IMR-90 (cell line): ENCODE measurements at regions not wholly inside any gene's neighbourhood (a gene's known extent, or its start where the extent isn't known, plus 50 kb on each side); places are given as distances from the start of the nearest gene placed in this dataset.

Experiments
- ATAC-seq: fragments of 200-7000 bp; cut with Tn5 transposase; 2 replicates; pipeline ENCODE4 v1.9.1; 2020; ENCODE audit warnings: low read depth, mild to moderate bottlenecking, moderate library complexity
- BruUV-seq: library from RNA; stranded (reverse); fragments of 400-500 nt; replicated peaks from 2 replicates; lab custom pipeline; 2021; lab: Mats Ljungman, UMichigan
- CTCF ChIA-PET: fragments of 300-600 bp; formaldehyde crosslinking; extraction: SDS; loops from one replicate; lab custom pipeline; 2021; ENCODE audit warnings: antibody characterized with exemption; lab: Yijun Ruan, JAX
- POLR2A ChIA-PET: fragments of 300-600 bp; sonication (Branson Sonifier 250); formaldehyde crosslinking; loops from one replicate; lab custom pipeline; 2022; ENCODE audit warnings: antibody characterized with exemption; ENCODE audit not compliant: unreplicated experiment; lab: Charles Lee
- DNase-seq: peaks from one replicate; pipeline ENCODE4 v3.0.0; 2013
- H2AFZ ChIP-seq: replicated peaks from 2 replicates; pipeline ENCODE3; 2013; ENCODE audit warnings: low read length, mild to moderate bottlenecking; ENCODE audit not compliant: poor library complexity
- H2AK5ac ChIP-seq: 2 replicates; pipeline ENCODE4 v1.6.1; 2013; ENCODE audit warnings: low read depth, low read length, inconsistent platforms
- H2AK9ac ChIP-seq: replicated peaks from 2 replicates; pipeline ENCODE3; 2013; ENCODE audit warnings: mild to moderate bottlenecking, low read depth, low read length, moderate library complexity; ENCODE audit not compliant: poor library complexity
- H2BK120ac ChIP-seq: 2 replicates; pipeline ENCODE4 v1.6.1; 2013; ENCODE audit warnings: low read depth, low read length, inconsistent platforms
- H2BK15ac ChIP-seq: 3 replicates; pipeline ENCODE4 v1.6.1; 2013; ENCODE audit warnings: low read depth, low read length, inconsistent platforms
- H2BK20ac ChIP-seq: 2 replicates; pipeline ENCODE4 v1.6.1; 2013; ENCODE audit warnings: low read depth, mild to moderate bottlenecking, inconsistent platforms, low read length, moderate library complexity
- H2BK5ac ChIP-seq: 2 replicates; pipeline ENCODE4 v1.6.1; 2013; ENCODE audit warnings: mild to moderate bottlenecking, low read depth, low read length, inconsistent platforms; ENCODE audit not compliant: poor library complexity, severe bottlenecking
- H3K14ac ChIP-seq: replicated peaks from 2 replicates; pipeline ENCODE4 v1.6.1; 2013; ENCODE audit warnings: low read depth, low read length, inconsistent platforms
- H3K18ac ChIP-seq: 2 replicates; pipeline ENCODE4 v1.6.1; 2013; ENCODE audit warnings: low read depth, low read length, control low read depth
- H3K23ac ChIP-seq: 2 replicates; pipeline ENCODE4 v1.6.1; 2013; ENCODE audit warnings: low read depth, low read length, inconsistent platforms
- H3K27ac ChIP-seq: 2 replicates; pipeline ENCODE4 v1.5.1; 2013; ENCODE audit warnings: mild to moderate bottlenecking, control low read depth, low read length; ENCODE audit not compliant: insufficient read depth
- H3K27me3 ChIP-seq: 2 replicates; pipeline ENCODE4 v1.6.1; 2013; ENCODE audit warnings: low read length; ENCODE audit not compliant: control insufficient read depth, insufficient read depth
- H3K36me3 ChIP-seq: 2 replicates; pipeline ENCODE4 v1.6.1; 2013; ENCODE audit warnings: low read length, mixed read lengths; ENCODE audit not compliant: control insufficient read depth, insufficient read depth
- H3K4ac ChIP-seq: 2 replicates; pipeline ENCODE4 v1.6.1; 2013; ENCODE audit warnings: low read depth, low read length, inconsistent platforms
- H3K4me1 ChIP-seq: 2 replicates; pipeline ENCODE4 v1.6.1; 2013; ENCODE audit warnings: low read length, mixed read lengths; ENCODE audit not compliant: control insufficient read depth, insufficient read depth
- H3K4me2 ChIP-seq: 2 replicates; pipeline ENCODE4 v1.6.1; 2013; ENCODE audit warnings: low read depth, mild to moderate bottlenecking, control low read depth, low read length, moderate library complexity
- H3K4me3 ChIP-seq: 2 replicates; pipeline ENCODE4 v1.5.1; 2013; ENCODE audit warnings: low read depth, mild to moderate bottlenecking, control low read depth, low read length, moderate library complexity; ENCODE audit not compliant: insufficient read depth
- H3K56ac ChIP-seq: 2 replicates; pipeline ENCODE4 v1.6.1; 2013; ENCODE audit warnings: low read length, inconsistent platforms; ENCODE audit not compliant: insufficient read depth; ENCODE audit errors: extremely low read depth
- H3K79me1 ChIP-seq, 2 experiments: 2 replicates each; pipeline ENCODE4 v1.6.1; 2013; ENCODE audit warnings: low read length in 2 of 2, inconsistent platforms in 1 of 2, low read depth in 1 of 2
- H3K9ac ChIP-seq: 2 replicates; pipeline ENCODE4 v1.6.1; 2013; ENCODE audit warnings: low read depth, low read length, control low read depth
- H3K9me1 ChIP-seq: 2 replicates; pipeline ENCODE4 v1.6.1; 2013; ENCODE audit warnings: low read length, inconsistent platforms; ENCODE audit not compliant: insufficient read depth
- H3K9me3 ChIP-seq: 2 replicates; pipeline ENCODE4 v1.6.1; 2013; ENCODE audit warnings: low read length; ENCODE audit not compliant: control insufficient read depth, insufficient read depth
- H4K20me1 ChIP-seq: 2 replicates; pipeline ENCODE4 v1.6.1; 2013; ENCODE audit warnings: low read length, inconsistent platforms; ENCODE audit not compliant: insufficient read depth
- H4K5ac ChIP-seq: 2 replicates; pipeline ENCODE4 v1.6.1; 2013; ENCODE audit warnings: mild to moderate bottlenecking, low read depth, low read length, control low read depth
- H4K8ac ChIP-seq, 2 experiments: 2 replicates each; pipeline ENCODE4 v1.6.1; 2013; ENCODE audit warnings: low read depth in 2 of 2, low read length in 2 of 2, control low read depth in 1 of 2, inconsistent platforms in 1 of 2
- H4K91ac ChIP-seq: 2 replicates; pipeline ENCODE4 v1.6.1; 2013; ENCODE audit warnings: low read depth, low read length, inconsistent platforms; ENCODE audit not compliant: insufficient read depth
- BHLHE40 ChIP-seq: fragments of 150-350 bp; IDR thresholded peaks from 2 replicates; pipeline ENCODE4 v1.6.1; 2016; ENCODE audit warnings: mild to moderate bottlenecking, low read depth, low read length
- CEBPB ChIP-seq: IDR thresholded peaks from 2 replicates; pipeline ENCODE4 v1.6.1; 2012; ENCODE audit warnings: low read depth, low read length, improper control_type of control experiment
- CHD1 ChIP-seq: IDR thresholded peaks from 2 replicates; pipeline ENCODE4 v1.6.1; 2012; ENCODE audit warnings: low read depth, low read length, improper control_type of control experiment
- FOS ChIP-seq: fragments of 150-350 bp; IDR thresholded peaks from 2 replicates; pipeline ENCODE4 v1.6.1; 2016; ENCODE audit warnings: low read depth, low read length
- MAFK ChIP-seq: IDR thresholded peaks from 2 replicates; pipeline ENCODE4 v1.6.1; 2012; ENCODE audit warnings: low read depth, low read length, improper control_type of control experiment
- MAZ ChIP-seq: IDR thresholded peaks from 2 replicates; pipeline ENCODE4 v1.6.1; 2012; ENCODE audit warnings: low read depth, mild to moderate bottlenecking, low read length, improper control_type of control experiment, moderate library complexity, borderline replicate concordance
- MXI1 ChIP-seq: IDR thresholded peaks from 2 replicates; pipeline ENCODE4 v1.6.1; 2012; ENCODE audit warnings: low read depth, mild to moderate bottlenecking, low read length, moderate library complexity, borderline replicate concordance
- NFE2L2 ChIP-seq: fragments of 150-350 bp; IDR thresholded peaks from 2 replicates; pipeline ENCODE4 v1.6.1; 2016; ENCODE audit warnings: low read depth, mild to moderate bottlenecking, low read length
- RAD21 ChIP-seq: IDR thresholded peaks from 2 replicates; pipeline ENCODE4 v1.6.1; 2012; ENCODE audit warnings: low read length, improper control_type of control experiment
- RCOR1 ChIP-seq: IDR thresholded peaks from 2 replicates; pipeline ENCODE4 v1.6.1; 2012; ENCODE audit warnings: mild to moderate bottlenecking, low read length, improper control_type of control experiment; ENCODE audit not compliant: insufficient replicate concordance
- RFX5 ChIP-seq: IDR thresholded peaks from 2 replicates; pipeline ENCODE4 v1.8.0; 2012; ENCODE audit warnings: low read depth, mild to moderate bottlenecking, low read length, moderate library complexity
- SMC3 ChIP-seq: fragments of 150-350 bp; IDR thresholded peaks from 2 replicates; pipeline ENCODE4 v1.6.1; 2016; ENCODE audit warnings: low read depth, mild to moderate bottlenecking, antibody characterized with exemption, low read length, moderate library complexity
- WGBS, 2 experiments: methylation state at CpG; one replicate each; pipeline versions ENCODE4 v1.1.5 to v1.1.7; 2013; ENCODE audit warnings: missing lambda C conversion rate in 2 of 2; ENCODE audit not compliant: insufficient read length in 1 of 2; ENCODE audit errors: extremely low coverage in 2 of 2; 5-methylcytosine and 5-hydroxymethylcytosine counted together
- dilution Hi-C: fragments of 300-500 bp; cut with HindIII; formaldehyde crosslinking; loops from one replicate; pipeline ENCODE4 v1.14.3; 2018; ENCODE audit warnings: low sequenced_read_pairs; ENCODE audit not compliant: unreplicated experiment
- in situ Hi-C: fragments of 300-500 bp; cut with MboI; formaldehyde crosslinking; loops from 3 replicates; pipeline ENCODE4 v1.14.3; 2019; ENCODE audit warnings: low sequenced_read_pairs, inconsistent platforms, mixed read lengths
- intact Hi-C: fragments of 100-400 bp; cut with micrococcal nuclease; formaldehyde crosslinking; loops from 2 replicates; pipeline ENCODE4 v1.10.0; 2022
- TF ChIP-seq, protein P1 (sequence below): conservative IDR thresholded peaks from 2 replicates; pipeline ENCODE4 v1.5.1; 2012; ENCODE audit warnings: mild to moderate bottlenecking, low read depth, low read length, improper control_type of control experiment
- TF ChIP-seq, protein P2 (sequence below): fragments of 150-350 bp; IDR thresholded peaks from 2 replicates; pipeline ENCODE4 v1.6.1; 2017; ENCODE audit warnings: mild to moderate bottlenecking, antibody characterized with exemption, low read length, low read depth

DNA sequence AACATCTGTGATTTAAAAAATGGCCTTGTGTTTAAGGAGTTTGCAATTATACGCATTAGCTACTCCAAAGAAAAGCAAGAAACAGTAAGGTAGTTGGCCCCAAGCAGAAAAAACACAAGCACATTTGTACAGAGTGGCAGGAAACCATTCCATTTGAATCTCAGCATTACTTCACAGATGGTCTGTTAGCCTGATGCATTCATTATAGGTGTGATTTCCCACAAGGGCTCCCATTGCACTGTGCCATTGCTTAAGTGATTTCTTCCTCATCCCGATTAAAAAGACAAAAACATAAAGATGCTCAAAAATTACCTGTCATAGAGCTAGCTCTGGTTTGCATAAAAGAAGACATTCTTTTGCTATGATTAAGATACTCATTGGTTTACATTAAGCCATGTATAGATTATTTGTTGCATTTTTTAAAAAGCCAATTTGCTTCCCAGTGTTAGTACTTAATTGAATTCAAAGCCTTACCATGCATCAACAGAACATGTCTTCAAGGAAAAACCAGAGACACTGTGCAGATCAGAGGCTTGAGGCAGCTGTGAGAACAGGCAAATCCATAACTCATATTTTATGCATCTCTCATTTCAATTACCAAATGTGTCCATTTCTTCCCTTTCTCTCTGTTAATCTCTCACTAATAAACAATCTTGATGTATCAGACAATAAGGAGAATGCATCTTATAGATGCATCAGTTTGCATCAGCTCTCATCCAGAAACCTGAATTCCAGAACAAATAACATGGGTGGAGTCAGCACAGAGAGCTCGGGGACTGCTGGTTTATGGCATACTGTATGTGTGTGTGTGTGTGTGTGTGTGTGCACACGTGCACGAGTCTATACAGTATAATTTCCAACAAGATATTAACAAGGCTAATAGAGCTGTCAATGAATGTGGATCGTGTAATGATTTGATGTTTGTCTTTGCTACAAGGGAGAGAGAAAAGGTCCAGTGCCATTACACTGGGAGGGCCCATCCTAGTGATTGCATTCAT, 558.6 kb upstream of the HS6ST1 start:
- Histone ChIP-seq H3K23ac (no peak overlapping the region), H4K8ac (no peak overlapping the region), H4K5ac (no peak overlapping the region), H3K4ac (no peak overlapping the region), H2BK5ac (no peak overlapping the region), H2BK20ac (no peak overlapping the region), H2BK120ac (no peak overlapping the region), H4K20me1 (no peaks in the 10 kb centered on the region), H4K91ac (no peak overlapping the region), H2BK15ac (no peak overlapping the region), H3K56ac (no peak overlapping the region), H3K27me3 (no peaks in the 10 kb centered on the region), H3K27ac (no peak overlapping the region), H3K14ac (no peak overlapping the region), H2AK5ac (no peak overlapping the region), H3K36me3 (no peaks in the 10 kb centered on the region), H3K4me1 (no peaks in the 10 kb centered on the region), H2AFZ (no peak overlapping the region), H3K4me3 (no peak overlapping the region), H3K9me3 (no peaks in the 10 kb centered on the region), H3K9ac (no peak overlapping the region), H3K9me1 (no peaks in the 10 kb centered on the region), H3K4me2 (no peak overlapping the region), H3K79me1 (no peaks in the 10 kb centered on the region), H3K18ac (no peak overlapping the region), H2AK9ac (no peak overlapping the region)
- no CpG with 5 or more reads among the region's 6 CpGs for WGBS, 2 experiments
- DNase-seq, result no peak
- intact Hi-C loops, result no loop called here
- CTCF ChIA-PET, result no interaction called here
- BruUV-seq, result no TSS peak
- in situ Hi-C loops, result no loop called here
- POLR2A ChIA-PET, result no interaction called here
- dilution Hi-C loops, result no loop called here
- ATAC-seq, result no peak
- TF ChIP-seq MXI1, result no peak
- TF ChIP-seq, protein P1, sequence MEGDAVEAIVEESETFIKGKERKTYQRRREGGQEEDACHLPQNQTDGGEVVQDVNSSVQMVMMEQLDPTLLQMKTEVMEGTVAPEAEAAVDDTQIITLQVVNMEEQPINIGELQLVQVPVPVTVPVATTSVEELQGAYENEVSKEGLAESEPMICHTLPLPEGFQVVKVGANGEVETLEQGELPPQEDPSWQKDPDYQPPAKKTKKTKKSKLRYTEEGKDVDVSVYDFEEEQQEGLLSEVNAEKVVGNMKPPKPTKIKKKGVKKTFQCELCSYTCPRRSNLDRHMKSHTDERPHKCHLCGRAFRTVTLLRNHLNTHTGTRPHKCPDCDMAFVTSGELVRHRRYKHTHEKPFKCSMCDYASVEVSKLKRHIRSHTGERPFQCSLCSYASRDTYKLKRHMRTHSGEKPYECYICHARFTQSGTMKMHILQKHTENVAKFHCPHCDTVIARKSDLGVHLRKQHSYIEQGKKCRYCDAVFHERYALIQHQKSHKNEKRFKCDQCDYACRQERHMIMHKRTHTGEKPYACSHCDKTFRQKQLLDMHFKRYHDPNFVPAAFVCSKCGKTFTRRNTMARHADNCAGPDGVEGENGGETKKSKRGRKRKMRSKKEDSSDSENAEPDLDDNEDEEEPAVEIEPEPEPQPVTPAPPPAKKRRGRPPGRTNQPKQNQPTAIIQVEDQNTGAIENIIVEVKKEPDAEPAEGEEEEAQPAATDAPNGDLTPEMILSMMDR, result no peak
- no peak for TF ChIP-seq CHD1
- TF ChIP-seq SMC3, result no peak
- no peak for TF ChIP-seq RCOR1
- no peak for TF ChIP-seq MAFK
- no peak for TF ChIP-seq RFX5
- TF ChIP-seq FOS, result no peak
- TF ChIP-seq RAD21, result no peak
- TF ChIP-seq MAZ, result no peak
- TF ChIP-seq CEBPB, result no peak
- TF ChIP-seq NFE2L2, result no peak
- TF ChIP-seq, protein P2, sequence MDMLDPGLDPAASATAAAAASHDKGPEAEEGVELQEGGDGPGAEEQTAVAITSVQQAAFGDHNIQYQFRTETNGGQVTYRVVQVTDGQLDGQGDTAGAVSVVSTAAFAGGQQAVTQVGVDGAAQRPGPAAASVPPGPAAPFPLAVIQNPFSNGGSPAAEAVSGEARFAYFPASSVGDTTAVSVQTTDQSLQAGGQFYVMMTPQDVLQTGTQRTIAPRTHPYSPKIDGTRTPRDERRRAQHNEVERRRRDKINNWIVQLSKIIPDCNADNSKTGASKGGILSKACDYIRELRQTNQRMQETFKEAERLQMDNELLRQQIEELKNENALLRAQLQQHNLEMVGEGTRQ, result no peak
- no peak for TF ChIP-seq BHLHE40
